ENCODE measurements at regions not wholly inside any gene's neighbourhood (a gene's known extent, or its start where the extent isn't known, plus 50 kb on each side); places are given as distances from the start of the nearest gene placed in this dataset.

GRCh38 chr15:91549581-91549980 is 303.9 kb upstream of the SLCO3A1 start:
- no peaks in the 10 kb centered on the region for H3K36me3 ChIP-seq (replicated peaks in 1 of 2; ENCODE audit: control insufficient read depth in 1 of 2, insufficient read depth in 2 of 2, low read length in 1 of 2)
- H3K27ac ChIP-seq (ENCODE audit: low read depth in 2 of 2, low read length in 1 of 2), result no peak overlapping the region
- H3K4me1 ChIP-seq (ENCODE audit: control insufficient read depth in 1 of 2, insufficient read depth in 2 of 2, low read depth in 1 of 2, low read length in 1 of 2), result peaks cover 0 to 10% of the 10 kb centered on the region in 2 experiments; a peak in 1 of 4 replicates
- no peak overlapping the region for H3K4me3 ChIP-seq (ENCODE audit: low read depth in 2 of 2, low read length in 1 of 2)
- no peaks in the 10 kb centered on the region for H4K20me1 ChIP-seq (ENCODE audit: insufficient read depth)
- no peak for DNase-seq
- POLR2A ChIA-PET, result no interaction called here
- H3K9me2 ChIP-seq, result no peaks in the 10 kb centered on the region
- CTCF ChIA-PET, result no interaction called here
- no peaks in the 10 kb centered on the region for H3K79me2 ChIP-seq (ENCODE audit: insufficient read depth)
- H3K4me2 ChIP-seq, result no peak overlapping the region
- no peaks in the 10 kb centered on the region for H3K9me3 ChIP-seq
- 45% methylated on average over 1 of the region's 1 CpG for WGBS (ENCODE audit: low lambda C conversion rate)
- no peaks in the 10 kb centered on the region for H3K27me3 ChIP-seq (ENCODE audit: insufficient read depth)
- no peak overlapping the region for H2AFZ ChIP-seq (ENCODE audit: low read depth)
- no peaks in the 10 kb centered on the region for H3F3A ChIP-seq (replicated peaks; ENCODE audit: insufficient read depth)
- H3K9ac ChIP-seq, result no peak overlapping the region
- TF ChIP-seq PBX3 (IDR thresholded peaks at IDR 0.05), result no peak
- no peak for TF ChIP-seq TEAD4 (IDR thresholded peaks at IDR 0.05; ENCODE audit: borderline replicate concordance, insufficient read depth)
- no peak for TF ChIP-seq EP300 (IDR thresholded peaks at IDR 0.05; ENCODE audit: borderline replicate concordance in 1 of 2, low read depth in 1 of 2, low read length in 1 of 2)

- Histone ChIP-seq H3K79me2 (ENCODE audit: insufficient read depth) (no peaks in the 10 kb centered on the region), H3K9me2 (no peaks in the 10 kb centered on the region), H3K9ac (no peak overlapping the region), H3K27ac (ENCODE audit: low read depth in 2 of 2, low read length in 1 of 2) (no peak overlapping the region), H4K20me1 (ENCODE audit: insufficient read depth) (no peaks in the 10 kb centered on the region), H3K27me3 (ENCODE audit: insufficient read depth) (no peaks in the 10 kb centered on the region), H3F3A (replicated peaks; ENCODE audit: insufficient read depth) (no peaks in the 10 kb centered on the region), H3K36me3 (replicated peaks in 1 of 2; ENCODE audit: control insufficient read depth in 1 of 2, insufficient read depth in 2 of 2, low read length in 1 of 2) (no peaks in the 10 kb centered on the region), H3K4me2 (no peak overlapping the region), H3K4me1 (ENCODE audit: control insufficient read depth in 1 of 2, insufficient read depth in 2 of 2, low read depth in 1 of 2, low read length in 1 of 2) (peaks cover 0 to 12% of the 10 kb centered on the region in 2 experiments; a peak in 2 of 4 replicates), H3K4me3 (ENCODE audit: low read depth in 2 of 2, low read length in 1 of 2) (no peak overlapping the region), H3K9me3 (no peaks in the 10 kb centered on the region), H2AFZ (ENCODE audit: low read depth) (no peak overlapping the region)
- no peak for DNase-seq
- ChIA-PET CTCF (no interaction called here), POLR2A (no interaction called here)
- 91% methylated on average over 5 of the region's 5 CpGs for WGBS (ENCODE audit: low lambda C conversion rate)
- TF ChIP-seq PBX3 (IDR thresholded peaks at IDR 0.05), result no peak
- no peak for TF ChIP-seq CHD2 (IDR thresholded peaks at IDR 0.05; ENCODE audit: low read length, partially characterized antibody)
- TF ChIP-seq FOXM1 (IDR thresholded peaks at IDR 0.05; ENCODE audit: low read depth), result no peak
- TF ChIP-seq ELF1 (IDR thresholded peaks at IDR 0.05), result no peak
- no peak for TF ChIP-seq EP300 (IDR thresholded peaks at IDR 0.05; ENCODE audit: borderline replicate concordance in 1 of 2, low read depth in 1 of 2, low read length in 1 of 2)
- no peak for TF ChIP-seq NRF1 (IDR thresholded peaks at IDR 0.05; ENCODE audit: low read depth, low read length)
- no peak for TF ChIP-seq EZH2phosphoT487 (IDR thresholded peaks at IDR 0.05; ENCODE audit: borderline replicate concordance, low read depth)
- TF ChIP-seq MAX (IDR thresholded peaks at IDR 0.05; ENCODE audit: low read depth), result no peak
- no peak for TF ChIP-seq GATA2 (CRISPR knock-in tag; IDR thresholded peaks at IDR 0.05)
- no peak for TF ChIP-seq USF2 (IDR thresholded peaks at IDR 0.05; ENCODE audit: borderline replicate concordance, low read depth, low read length)
- no peak for TF ChIP-seq MEF2A (IDR thresholded peaks at IDR 0.05; ENCODE audit: borderline replicate concordance, low read depth)
- no peak for TF ChIP-seq NFIC (IDR thresholded peaks at IDR 0.05; ENCODE audit: borderline replicate concordance)
- TF ChIP-seq ZBTB33 (IDR thresholded peaks at IDR 0.05; ENCODE audit: borderline replicate concordance, low read depth), result no peak
- TF ChIP-seq USF1 (IDR thresholded peaks at IDR 0.05; ENCODE audit: borderline replicate concordance, low read depth), result no peak
- no peak for TF ChIP-seq JUND (IDR thresholded peaks at IDR 0.05)
- no peak for TF ChIP-seq FOXJ3 (CRISPR knock-in tag; IDR thresholded peaks at IDR 0.05)
- TF ChIP-seq CTCF (IDR thresholded peaks at IDR 0.05), result no peak
- TF ChIP-seq RFX5 (IDR thresholded peaks at IDR 0.05; ENCODE audit: low read length), result no peak
- TF ChIP-seq TEAD4 (IDR thresholded peaks at IDR 0.05; ENCODE audit: borderline replicate concordance, insufficient read depth), result no peak
Measured at GRCh38 chr15:91552555-91552954, 301.0 kb upstream of the SLCO3A1 start.
